K562 (cell line): ENCODE measurements at regions not wholly inside any gene's neighbourhood (a gene's known extent, or its start where the extent isn't known, plus 50 kb on each side); places are given as distances from the start of the nearest gene placed in this dataset.

Experiments
- CTCF ChIP-seq, 3 experiments: IDR thresholded peaks in 2 of 3; conservative IDR thresholded peaks in 1 of 3; 2 replicates each; pipeline ENCODE4 v1.5.1; 2011 to 2012; ENCODE audit warnings: low read length in 3 of 3, mild to moderate bottlenecking in 3 of 3, control low read depth in 2 of 3, improper control_type of control experiment in 1 of 3, inconsistent platforms in 1 of 3, low read depth in 1 of 3, mixed read lengths in 1 of 3, moderate library complexity in 1 of 3; ENCODE audit not compliant: insufficient read depth in 2 of 3
- E2F8 ChIP-seq: fragments of 450-650 bp; IDR thresholded peaks from 2 replicates; pipeline ENCODE4 v1.7.1; 2018; ENCODE audit warnings: mild to moderate bottlenecking, low read depth; ENCODE audit not compliant: partially characterized antibody
- MYC ChIP-seq, 2 experiments: fragments of 250-450 bp in 1 of 2; sonication (Bioruptor Pico) in 1 of 2; IDR thresholded peaks; 2 replicates each; pipeline versions ENCODE4 v1.5.1 to v1.6.1; 2012 to 2021; ENCODE audit warnings: low read depth in 2 of 2, borderline replicate concordance in 1 of 2, improper control_type of control experiment in 1 of 2, low read length in 1 of 2, mild to moderate bottlenecking in 1 of 2, moderate library complexity in 1 of 2
- MYNN ChIP-seq, 2 experiments: sonication (generic); formaldehyde crosslinking in 1 of 2; IDR thresholded peaks; 2 replicates each; pipeline versions ENCODE4 v1.5.0 to v1.6.1; 2016 to 2020; ENCODE audit warnings: antibody characterized with exemption in 1 of 2, missing genetic modification reagents in 1 of 2
- PHB2 ChIP-seq: fragments of 450-650 bp; IDR thresholded peaks from 2 replicates; pipeline ENCODE4 v1.6.1; 2017; ENCODE audit warnings: low read depth
- POLR2AphosphoS2 ChIP-seq: IDR thresholded peaks from 2 replicates; pipeline ENCODE4 v1.6.1; 2012; ENCODE audit warnings: low read length, improper control_type of control experiment
- PRMT5 ChIP-seq: sonication (generic); formaldehyde crosslinking; IDR thresholded peaks from 2 replicates; pipeline ENCODE4 v1.5.0; 2020; ENCODE audit warnings: missing genetic modification reagents
- SREBF2 ChIP-seq: sonication (generic); formaldehyde crosslinking; IDR thresholded peaks from 2 replicates; pipeline ENCODE4 v1.4.0; 2020; ENCODE audit warnings: mild to moderate bottlenecking, missing genetic modification reagents
- ZNF384 ChIP-seq: IDR thresholded peaks from 2 replicates; pipeline ENCODE4 v1.6.1; 2012; ENCODE audit warnings: low read depth, low read length, improper control_type of control experiment

- TF ChIP-seq MYNN (IDR thresholded peaks at IDR 0.05) (no peak), MYNN (CRISPR knock-in tag; IDR thresholded peaks at IDR 0.05) (no peak), CTCF (IDR thresholded peaks at IDR 0.05 in 2 of 3, conservative IDR thresholded peaks at IDR 0.05 in 1 of 3; ENCODE audit: insufficient read depth in 2 of 3, low read depth in 1 of 3, low read length in 3 of 3) (no peak), PHB2 (no peak), POLR2AphosphoS2 (no peak), E2F8 (no peak), MYC (IDR thresholded peaks at IDR 0.05; ENCODE audit: low read depth, low read length) (no peak), MYC (CRISPR knock-in tag; IDR thresholded peaks at IDR 0.05; ENCODE audit: borderline replicate concordance, low read depth) (no peak), SREBF2 (CRISPR knock-in tag) (no peak), ZNF384 (no peak), PRMT5 (CRISPR knock-in tag) (no peak)
These were observed 212.0 kb upstream of the KIF2A start for GRCh38 chr5:62093976-62094375.
